SIG-M5 treated with dmso at 0.1 percent for 504 hours (cell line): ENCODE measurements at regions not wholly inside any gene's neighbourhood (a gene's known extent, or its start where the extent isn't known, plus 50 kb on each side); places are given as distances from the start of the nearest gene placed in this dataset.
"Not testable (repeated sequence)": the region's sequence is repeated elsewhere in the genome, so short reads cannot be mapped to it uniquely, and the experiment has no call there.

Experiments
- DNase-seq: peaks from one replicate; lab custom pipeline; 2025; ENCODE audit not compliant: unreplicated experiment; lab: John Stamatoyannopoulos, UW

GRCh38 chr7:114182837-114183236 lies 231.8 kb upstream of the FOXP2 start:
- no peak for DNase-seq

GRCh38 chr7:114181280-114181679 lies 233.3 kb upstream of the FOXP2 start:
- no peak for DNase-seq

- DNase-seq, result no peak
These were observed 233.9 kb upstream of the FOXP2 start for GRCh38 chr7:114180556-114181266.

- no peak for DNase-seq
These were observed 239.5 kb upstream of the FOXP2 start for GRCh38 chr7:114175125-114175524.

GRCh38 chr7:114173170-114173890 lies 241.3 kb upstream of the FOXP2 start:
- DNase-seq, result no peak

GRCh38 chr7:114169389-114169788 lies 245.2 kb upstream of the FOXP2 start:
- not testable (repeated sequence) for DNase-seq

- DNase-seq, result no peak
These were observed 242.1 kb upstream of the PPP1R3A start for GRCh38 chr7:114160925-114161324.

GRCh38 chr7:114158854-114159253 lies 240.0 kb upstream of the PPP1R3A start:
- DNase-seq, result no peak

- DNase-seq, result no peak
These were observed 239.5 kb upstream of the PPP1R3A start for GRCh38 chr7:114158275-114158674.

GRCh38 chr7:114156178-114156577 lies 237.4 kb upstream of the PPP1R3A start:
- DNase-seq, result no peak

DNA sequence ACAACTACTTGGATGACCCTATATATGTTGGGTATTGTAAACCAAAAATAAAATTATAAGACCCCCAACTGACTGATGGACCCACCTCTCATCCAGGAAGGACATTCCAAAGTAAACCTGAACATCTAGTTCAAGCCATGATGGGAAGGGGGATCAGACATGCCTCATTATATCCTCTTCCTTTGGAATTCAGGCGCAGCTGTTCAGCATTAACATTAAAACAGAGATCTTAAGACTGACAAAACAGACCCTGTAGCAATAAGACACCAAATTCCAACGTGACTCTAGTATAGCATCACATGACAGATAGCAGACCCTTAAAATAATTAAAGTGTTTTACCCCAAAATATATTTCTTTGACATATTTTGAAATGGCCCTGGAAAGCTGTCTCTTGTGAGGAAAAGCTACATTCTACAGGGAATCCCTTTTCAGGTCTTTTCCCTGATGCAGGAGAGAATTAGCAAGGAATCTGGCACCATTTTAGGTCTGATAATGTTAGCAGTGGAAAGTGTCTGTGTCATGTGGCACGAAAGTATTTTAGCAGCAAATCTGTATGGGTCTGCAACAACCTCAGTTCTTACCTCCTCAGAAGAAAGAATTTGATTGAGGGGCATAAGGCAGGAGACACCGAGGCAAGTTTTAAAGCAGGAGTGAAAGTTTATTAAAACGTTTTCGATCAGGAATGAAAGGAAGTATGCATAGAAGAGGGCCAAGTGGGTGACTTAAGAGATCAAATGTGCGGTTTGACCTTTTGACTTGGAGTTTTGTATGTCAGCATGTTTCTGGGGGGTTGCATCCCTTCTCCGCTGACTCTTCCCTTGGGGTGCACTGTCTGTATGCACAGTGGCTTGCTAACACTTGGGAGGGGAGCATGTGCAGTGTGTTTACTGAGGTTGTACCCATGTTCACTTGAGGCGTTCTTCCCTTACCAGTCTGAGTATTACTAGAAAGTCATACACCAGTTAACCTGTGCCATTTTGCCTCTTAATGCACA lies 236.6 kb upstream of the PPP1R3A start:
- DNase-seq, result no peak

- DNase-seq, result no peak
These were observed 234.9 kb upstream of the PPP1R3A start for GRCh38 chr7:114153700-114154099.

DNA sequence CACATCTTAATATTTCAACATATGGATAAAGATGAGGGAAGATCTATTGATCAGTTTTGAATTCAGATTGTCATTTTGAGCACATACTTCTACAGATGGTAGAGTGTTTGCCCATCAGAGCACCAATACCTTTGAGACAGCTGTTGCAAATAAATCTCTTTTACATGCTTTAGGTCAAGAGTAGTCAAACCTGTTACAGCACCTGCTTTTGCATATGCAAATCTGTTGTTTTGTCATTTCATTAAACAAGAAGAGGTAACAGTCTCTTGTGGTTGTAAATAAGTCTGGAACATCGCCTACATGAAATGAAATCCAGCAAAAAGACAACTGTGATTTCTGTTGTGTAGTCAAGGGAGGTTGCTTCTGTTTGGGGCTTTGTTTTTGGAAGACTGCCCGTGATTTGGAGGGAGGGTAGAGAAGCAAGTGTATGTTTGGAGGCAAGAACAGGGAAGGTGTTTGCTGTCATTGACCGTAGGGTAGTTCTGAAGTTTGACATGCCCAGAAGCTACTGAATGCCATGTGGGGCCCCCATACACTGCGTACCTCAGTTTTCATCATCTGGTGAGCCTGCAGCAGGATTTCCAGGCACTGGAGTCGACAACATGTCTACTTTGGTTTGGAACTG lies 233.6 kb upstream of the PPP1R3A start:
- no peak for DNase-seq

DNA sequence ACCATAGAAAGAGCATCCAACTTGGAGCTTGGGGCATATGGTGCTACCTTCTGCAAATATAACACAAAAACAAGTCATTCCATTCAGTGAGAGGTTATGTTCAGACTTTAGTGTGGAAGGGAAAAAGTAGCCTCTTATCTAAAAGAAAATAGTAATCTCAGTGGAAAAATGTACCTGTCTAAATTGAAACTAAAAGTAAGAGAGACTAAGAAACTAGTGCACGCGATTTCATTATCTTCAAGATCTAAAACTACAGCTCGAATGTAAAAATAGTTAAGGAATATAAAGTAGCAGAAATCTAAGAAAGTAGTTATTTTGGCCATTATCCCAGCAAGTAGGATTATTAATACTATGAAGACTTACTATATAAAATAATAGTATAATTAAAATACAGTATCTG lies 233.0 kb upstream of the PPP1R3A start:
- no peak for DNase-seq

DNA sequence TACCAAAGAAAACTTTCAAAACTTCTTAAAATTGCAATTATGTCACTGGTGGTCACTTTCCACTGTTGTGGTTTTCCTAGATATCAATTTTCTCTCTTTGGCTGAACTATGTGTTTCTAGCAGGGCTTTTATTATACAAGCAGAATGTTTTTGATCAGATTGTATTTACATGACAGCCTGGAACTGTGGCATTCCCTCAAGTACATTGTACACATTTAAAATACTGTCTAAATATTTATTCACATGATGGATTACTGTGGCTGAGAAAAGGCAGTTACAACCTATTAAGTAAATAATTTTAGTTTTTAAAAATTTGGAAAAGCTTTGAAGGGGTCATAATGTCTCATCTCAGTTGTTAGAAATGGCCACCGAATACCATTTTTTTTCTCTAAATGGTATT lies 231.9 kb upstream of the PPP1R3A start:
- DNase-seq, result no peak

DNA sequence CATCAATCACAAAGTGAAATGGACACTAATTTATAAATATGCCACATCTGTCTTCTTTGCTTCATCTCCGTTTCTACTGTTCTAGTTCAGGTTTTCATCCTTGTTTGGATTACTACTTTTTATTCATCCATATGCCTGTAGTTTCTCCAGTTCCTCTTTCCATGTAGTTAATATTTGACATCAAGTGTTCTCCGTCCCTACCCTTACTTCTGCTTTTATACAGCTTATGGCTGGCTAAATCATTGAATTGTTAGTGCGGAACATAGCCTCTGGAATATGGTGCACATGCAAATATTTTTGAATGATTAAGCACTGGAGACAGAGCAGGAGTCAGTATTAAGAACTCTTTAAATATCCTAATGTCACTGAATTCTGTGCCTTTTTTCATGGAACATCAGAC lies 230.0 kb upstream of the PPP1R3A start:
- DNase-seq, result peak; percentile 51

DNA sequence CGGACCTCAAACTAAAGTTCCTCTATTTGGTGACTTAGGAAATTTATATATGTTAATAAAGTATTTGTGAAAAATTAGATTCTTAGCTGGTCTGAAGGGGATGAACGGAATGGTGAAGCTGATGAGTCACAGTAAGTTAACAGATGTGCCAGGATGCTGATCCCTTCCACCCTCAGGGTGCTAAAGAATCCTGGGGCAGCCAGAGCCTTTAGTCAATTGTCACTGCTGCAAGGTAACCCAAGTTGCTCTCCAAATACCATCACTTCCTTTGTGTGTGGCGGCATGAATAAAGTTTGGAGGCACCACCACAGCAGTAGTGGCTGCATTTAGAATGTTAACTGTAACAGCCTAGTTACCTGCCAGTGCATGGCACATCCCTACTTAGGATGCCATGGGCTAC lies 222.6 kb upstream of the PPP1R3A start:
- no peak for DNase-seq

- DNase-seq, result no peak
These were observed 221.8 kb upstream of the PPP1R3A start for GRCh38 chr7:114140561-114140960.

- not testable (repeated sequence) for DNase-seq
These were observed 220.9 kb upstream of the PPP1R3A start for GRCh38 chr7:114139690-114140089.

GRCh38 chr7:114138587-114138986 lies 219.8 kb upstream of the PPP1R3A start:
- no peak for DNase-seq

GRCh38 chr7:114133717-114134116 lies 214.9 kb upstream of the PPP1R3A start:
- DNase-seq, result no peak
